Cardiac fibroblast (primary cell): ENCODE measurements at regions not wholly inside any gene's neighbourhood (a gene's known extent, or its start where the extent isn't known, plus 50 kb on each side); places are given as distances from the start of the nearest gene placed in this dataset.

ENCODE experiments used
- DNase-seq, 2 donors: peaks; one replicate each; pipeline versions ENCODE4 v3.0.0 to v3.0.0-alpha.2; 2010; ENCODE audit warnings: low read depth in 2 of 2
- H3K4me3 ChIP-seq, 2 donors: replicated peaks in 1 of 2; 1 replicate in 1 of 2; 2 replicates in 1 of 2; pipeline ENCODE4 v1.5.1; 2011; ENCODE audit warnings: low read depth in 2 of 2, low read length in 2 of 2, mild to moderate bottlenecking in 2 of 2, moderate library complexity in 1 of 2
- CTCF ChIP-seq: IDR thresholded peaks from one replicate; pipeline ENCODE4 v1.5.1; 2011; ENCODE audit warnings: low read depth, mild to moderate bottlenecking, low read length, inconsistent platforms

GRCh38 chr4:4605849-4606248, 64.0 kb upstream of the STX18 start:
- no peak for TF ChIP-seq CTCF
- no peak for DNase-seq
- H3K4me3 ChIP-seq: no peak overlapping the region

DNA sequence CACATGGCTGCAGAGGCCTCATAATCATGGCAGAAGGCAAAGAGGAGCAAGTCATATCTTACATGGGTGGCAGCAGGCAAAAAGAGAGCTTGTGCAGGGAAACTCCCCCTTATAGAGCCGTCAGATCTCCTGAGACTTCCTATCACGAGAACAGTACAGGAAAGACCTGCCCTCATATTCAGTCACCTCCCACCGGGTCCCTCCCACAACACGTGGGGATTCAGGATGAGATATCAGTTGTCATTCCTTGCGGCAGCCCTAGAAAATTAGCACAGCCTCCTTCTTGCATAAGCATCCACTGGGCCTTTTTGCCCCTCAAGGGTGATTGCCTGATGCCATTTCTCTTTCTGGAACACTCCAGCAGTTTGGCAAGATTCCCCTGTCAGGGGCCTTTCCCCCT, 61.7 kb upstream of the STX18 start:
- no peak for TF ChIP-seq CTCF
- peak in 1 of 2 donors; percentile 11 for DNase-seq
- no peak overlapping the region for H3K4me3 ChIP-seq

DNA sequence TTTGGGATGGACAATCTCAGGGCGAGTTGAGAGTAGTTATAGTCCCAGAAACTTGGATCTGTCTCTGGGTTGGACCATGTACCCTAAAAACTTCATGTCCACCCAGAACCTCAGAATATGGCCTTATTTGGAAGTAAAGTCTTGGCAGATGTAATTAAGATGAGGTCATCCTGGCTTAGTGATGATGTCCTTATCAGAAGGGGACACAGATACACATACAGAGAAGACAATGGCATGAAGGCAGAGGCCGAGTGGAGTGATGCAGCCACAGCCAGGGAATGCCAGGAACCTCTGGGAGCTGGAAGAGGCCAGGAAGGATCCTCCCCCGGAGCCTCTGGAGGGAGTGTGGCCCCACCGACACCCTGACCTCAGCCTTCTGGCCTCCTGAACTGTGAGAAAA, 61.2 kb upstream of the STX18 start:
- H3K4me3 ChIP-seq: no peak overlapping the region
- no peak for TF ChIP-seq CTCF
- peak in 1 of 2 donors; percentile 19 for DNase-seq

DNA sequence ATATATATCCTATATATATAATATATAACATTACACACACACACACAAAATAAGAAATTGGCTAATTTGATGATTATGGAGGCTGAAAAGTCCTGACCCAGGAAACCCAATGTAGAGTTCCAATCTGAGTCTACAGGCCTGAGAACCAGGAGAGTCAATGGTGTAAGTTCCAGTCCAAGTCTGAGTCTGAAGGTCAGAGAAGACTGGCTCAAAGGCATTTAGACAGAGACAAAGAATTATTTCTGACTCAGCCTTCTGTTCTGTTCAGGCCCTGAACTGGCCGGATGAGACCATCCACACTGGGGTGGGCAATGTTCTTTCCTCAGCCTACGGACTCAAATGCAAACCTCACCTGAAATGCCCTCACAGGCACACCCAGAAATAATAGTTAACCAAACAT, 60.6 kb upstream of the STX18 start:
- no peak overlapping the region for H3K4me3 ChIP-seq
- TF ChIP-seq CTCF: no peak

GRCh38 chr4:4601803-4602369, 60.0 kb upstream of the STX18 start:
- H3K4me3 ChIP-seq: no peak overlapping the region
- DNase-seq: no peak
- TF ChIP-seq CTCF: no peak

More for the DNA sequence above, 60.6 kb upstream of the STX18 start:
- no peak for DNase-seq

- no peak overlapping the region for H3K4me3 ChIP-seq
- no peak for TF ChIP-seq CTCF
- no peak for DNase-seq
Observed at GRCh38 chr4:4599481-4600275, 57.8 kb upstream of the STX18 start.
